GM21825 (cell line): ENCODE measurements at regions not wholly inside any gene's neighbourhood (a gene's known extent, or its start where the extent isn't known, plus 50 kb on each side); places are given as distances from the start of the nearest gene placed in this dataset.

Experiments
- ATAC-seq: cut with Tn5 transposase; IDR thresholded peaks from one replicate; pipeline ENCODE4 v1.9.1; 2021; ENCODE audit warnings: mild to moderate bottlenecking, moderate library complexity; ENCODE audit not compliant: unreplicated experiment

DNA sequence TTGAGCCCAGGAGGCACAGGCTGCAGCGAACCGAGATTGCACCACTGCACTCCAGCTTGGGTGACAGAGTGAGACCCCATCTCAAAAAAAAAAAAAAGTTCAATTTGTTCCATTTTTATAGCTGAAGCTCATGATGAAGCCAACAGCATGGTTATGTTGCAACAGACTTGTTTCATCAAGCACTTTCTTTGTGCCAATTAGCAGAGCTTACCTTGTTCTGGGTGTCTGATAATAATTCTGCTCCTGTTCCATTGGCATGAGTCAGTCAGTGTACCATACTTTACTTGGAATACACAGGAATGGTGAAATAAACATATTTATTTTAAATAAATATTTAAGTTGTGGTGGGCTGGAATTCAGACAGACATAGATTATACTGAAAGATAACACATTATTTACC, 100.8 kb upstream of the DAAM1 start:
- no peak for ATAC-seq

GRCh38 chr14:59090572-59090971, 97.9 kb upstream of the DAAM1 start:
- ATAC-seq = no peak

GRCh38 chr14:59091404-59091803, 97.1 kb upstream of the DAAM1 start:
- no peak for ATAC-seq

DNA sequence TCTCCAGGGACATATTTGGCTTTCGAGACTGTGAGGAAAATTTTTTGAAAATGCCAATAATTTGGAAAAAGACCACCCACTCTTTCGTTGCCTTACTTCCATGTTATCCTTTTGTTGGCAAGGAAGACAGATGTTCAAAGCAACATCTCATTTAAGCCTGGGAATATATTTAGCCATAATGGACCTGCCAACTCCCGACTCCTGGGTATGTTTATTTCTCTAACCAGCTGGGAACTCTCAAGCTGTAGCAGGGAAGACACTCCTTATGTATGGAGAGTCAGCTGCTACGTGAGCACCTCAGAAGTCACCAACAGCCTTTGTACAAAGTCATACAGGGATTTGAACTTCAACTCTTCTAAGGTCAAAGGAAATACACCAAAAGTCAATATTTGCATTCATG, 96.5 kb upstream of the DAAM1 start:
- ATAC-seq = no peak

DNA sequence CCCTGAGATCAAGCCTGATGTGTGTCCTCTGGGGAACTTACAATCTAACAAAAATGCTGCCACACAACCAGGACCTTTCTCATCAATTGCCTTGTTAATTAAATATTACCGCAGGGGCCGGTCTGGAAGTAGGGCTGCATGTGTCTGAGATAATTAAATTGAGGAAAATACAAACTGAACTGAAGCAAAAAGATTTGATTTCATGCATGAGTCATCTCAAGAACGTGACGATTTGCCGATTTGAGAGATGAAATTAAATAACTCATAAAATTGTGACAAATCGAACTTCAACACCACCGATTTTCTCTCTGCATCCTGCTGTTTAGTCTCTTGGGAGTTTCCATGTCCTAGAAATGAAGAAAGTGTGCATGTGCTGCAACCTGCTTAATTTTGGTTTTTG, 94.6 kb upstream of the DAAM1 start:
- ATAC-seq = no peak

GRCh38 chr14:59096303-59096702, 92.2 kb upstream of the DAAM1 start:
- no peak for ATAC-seq

DNA sequence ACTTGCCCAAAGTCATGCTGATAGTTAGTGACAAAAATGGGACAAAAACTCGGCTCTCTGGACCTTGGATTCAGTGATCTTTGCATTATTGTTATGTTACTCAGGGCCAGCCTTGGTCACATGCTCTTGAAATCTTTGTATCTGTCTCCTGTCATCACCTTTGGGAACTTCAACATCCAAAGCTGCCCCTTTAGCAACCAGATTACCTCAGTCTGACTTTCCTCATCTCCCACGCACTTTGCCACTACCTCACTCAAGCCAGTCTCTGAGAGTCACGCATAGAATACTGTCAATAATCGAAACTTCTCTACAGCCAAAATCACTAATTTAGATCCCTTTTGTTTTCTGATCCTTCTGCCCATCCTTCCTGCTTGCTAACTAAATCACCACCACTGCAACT, 90.8 kb upstream of the DAAM1 start:
- ATAC-seq = no peak

DNA sequence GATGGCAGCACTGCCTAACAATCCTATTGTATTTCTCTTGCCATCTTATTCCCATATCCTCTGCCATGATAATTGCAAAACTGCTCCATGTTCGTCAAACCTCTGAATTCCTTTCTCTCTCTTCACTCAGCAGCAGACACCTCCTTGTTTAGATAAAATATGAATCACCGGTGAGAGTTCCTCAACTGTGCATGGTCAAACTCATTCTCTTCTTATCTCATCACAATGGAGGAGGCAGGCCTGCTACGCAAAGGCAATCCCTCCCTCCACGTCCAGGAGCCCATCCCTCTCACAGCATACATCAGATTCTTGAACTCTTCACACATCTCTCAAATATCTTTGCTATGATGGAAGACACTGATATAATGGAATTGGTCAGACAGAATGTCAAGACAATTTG, 90.1 kb upstream of the DAAM1 start:
- no peak for ATAC-seq

GRCh38 chr14:59100205-59100604, 88.3 kb upstream of the DAAM1 start:
- ATAC-seq = no peak

DNA sequence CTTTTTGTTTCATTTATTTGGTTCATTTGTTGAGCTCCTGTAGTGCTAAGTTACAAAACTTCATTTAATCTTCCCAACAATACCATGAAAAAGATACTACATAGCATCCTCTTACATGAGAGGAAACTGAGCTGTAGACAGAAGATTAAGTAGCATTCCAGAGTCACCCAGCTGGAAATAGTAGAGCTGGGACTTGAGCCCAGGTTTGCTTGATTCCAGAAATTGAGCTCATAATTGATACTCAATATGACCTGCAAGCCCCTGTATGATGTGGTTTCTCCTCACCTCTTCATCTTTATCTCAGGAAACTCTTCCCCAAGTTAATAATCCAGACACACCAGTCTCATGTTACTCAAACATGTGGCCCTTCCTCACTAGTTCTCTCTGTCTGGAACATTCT, 87.0 kb upstream of the DAAM1 start:
- no peak for ATAC-seq

DNA sequence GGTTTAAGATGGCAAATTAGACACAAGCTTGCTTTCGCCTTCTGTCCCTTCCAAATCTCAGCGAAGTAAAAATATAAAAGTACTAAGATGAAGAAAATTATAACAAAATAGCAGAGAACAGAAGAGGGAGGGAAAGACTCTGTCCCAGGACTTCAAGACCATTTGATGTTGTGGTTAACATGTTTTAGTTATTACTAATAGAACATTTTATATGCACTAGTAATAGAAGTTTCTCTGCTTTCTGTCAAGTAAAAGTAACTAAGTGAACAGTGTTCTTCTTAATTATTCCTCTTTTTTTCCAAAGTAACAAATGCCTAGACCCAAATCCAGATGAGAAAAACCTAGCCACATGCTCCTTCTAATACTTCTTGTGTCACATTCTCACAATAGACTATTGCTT, 85.1 kb upstream of the DAAM1 start:
- ATAC-seq = no peak

DNA sequence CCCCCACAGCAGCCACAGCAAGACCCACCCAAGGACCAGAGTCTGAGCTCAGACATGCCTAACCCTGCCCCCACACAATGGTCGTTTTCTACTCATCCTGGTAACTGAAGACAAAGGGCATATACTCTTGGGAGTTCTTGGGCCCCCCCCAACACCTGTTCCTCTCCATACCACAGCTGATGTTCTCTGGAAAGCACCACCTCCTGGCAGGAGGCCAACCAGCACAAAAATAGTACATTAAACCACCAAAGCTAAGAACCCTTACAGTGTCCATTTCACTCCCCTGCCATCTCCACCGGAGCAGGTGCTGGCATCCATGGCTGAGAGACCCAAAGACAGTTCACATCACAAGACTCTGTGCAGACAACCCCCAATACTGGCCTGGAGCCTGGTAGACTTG, 80.6 kb upstream of the DAAM1 start:
- ATAC-seq = no peak

DNA sequence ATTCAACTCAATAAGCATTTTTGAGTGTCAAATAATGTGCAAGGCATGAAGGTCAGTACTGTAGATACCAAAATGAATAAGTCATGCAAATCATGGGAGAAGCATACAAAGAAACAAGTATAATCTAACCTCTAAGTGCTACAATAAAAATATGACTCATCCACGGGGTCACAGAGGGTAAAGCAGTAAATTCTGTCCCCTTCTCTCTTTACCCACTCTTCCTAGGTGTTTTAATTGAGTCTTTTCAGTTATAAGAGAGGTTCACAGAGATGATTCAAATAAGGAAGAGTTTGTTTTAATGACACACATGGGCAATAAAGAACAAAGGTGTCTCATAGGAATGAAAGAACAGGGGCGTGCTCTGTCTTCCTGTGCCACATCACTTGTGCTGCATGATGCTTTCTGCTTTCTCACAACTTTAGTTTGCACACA, 71.5 kb upstream of the DAAM1 start:
- ATAC-seq = peak; percentile 57

GRCh38 chr14:59117754-59118528, 70.5 kb upstream of the DAAM1 start:
- ATAC-seq = no peak

DNA sequence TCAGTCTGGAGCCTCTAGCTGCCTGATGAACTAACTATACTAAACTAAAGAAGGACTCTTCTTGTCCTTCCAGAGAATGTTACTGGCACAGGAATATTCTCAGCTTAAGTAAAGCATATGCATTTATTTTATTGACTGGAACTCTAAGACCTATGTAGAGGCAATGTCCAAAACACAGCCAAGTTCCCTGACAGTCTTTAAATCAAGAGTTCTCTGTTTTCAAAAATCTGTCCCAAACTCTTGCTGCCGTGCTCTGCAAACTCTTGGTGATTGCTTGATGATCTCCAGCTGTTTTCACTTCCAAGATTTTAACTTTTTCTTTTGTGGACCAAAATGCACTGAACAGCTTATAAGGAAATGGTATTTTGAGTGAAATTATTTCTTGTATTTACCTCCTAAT, 67.5 kb upstream of the DAAM1 start:
- ATAC-seq = no peak

GRCh38 chr14:59123531-59123930, 64.9 kb upstream of the DAAM1 start:
- ATAC-seq = no peak

DNA sequence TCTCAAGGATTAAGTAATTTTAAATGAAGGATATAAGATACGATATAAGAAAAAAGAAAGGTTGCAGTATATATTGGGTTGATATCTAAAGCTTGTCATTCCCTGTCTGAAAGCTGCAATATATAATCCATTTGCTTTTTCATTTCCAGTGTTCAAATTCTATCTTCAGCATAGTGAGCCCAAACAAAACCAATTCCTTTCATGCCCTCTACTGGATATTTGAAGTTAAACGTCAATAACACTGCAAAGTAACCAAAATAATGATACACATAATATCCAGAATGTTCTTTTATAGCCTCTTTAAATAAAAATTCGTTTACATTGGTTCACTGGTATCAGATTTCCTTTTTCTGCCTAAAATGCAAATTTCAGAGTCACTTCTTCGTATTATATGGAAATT, 64.5 kb upstream of the DAAM1 start:
- no peak for ATAC-seq

DNA sequence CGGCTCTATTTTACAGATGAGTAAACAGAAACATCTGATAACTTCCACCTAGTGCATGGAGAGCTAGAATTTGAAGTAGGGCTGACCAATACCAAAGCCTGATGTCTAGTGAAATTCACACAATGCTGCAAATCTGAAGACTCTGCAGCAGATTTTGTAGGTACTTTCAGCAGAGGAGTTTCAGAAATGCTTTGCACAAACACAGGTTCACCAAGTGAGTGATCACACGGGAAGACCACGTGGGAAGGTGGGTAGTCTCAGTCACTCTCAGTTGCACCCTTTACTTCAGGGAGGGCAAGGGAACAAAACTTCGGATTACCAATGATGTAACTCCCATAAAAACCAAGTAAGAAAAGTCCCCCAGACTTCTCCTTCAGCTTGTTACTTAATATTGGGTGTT, 63.3 kb upstream of the DAAM1 start:
- ATAC-seq = no peak

DNA sequence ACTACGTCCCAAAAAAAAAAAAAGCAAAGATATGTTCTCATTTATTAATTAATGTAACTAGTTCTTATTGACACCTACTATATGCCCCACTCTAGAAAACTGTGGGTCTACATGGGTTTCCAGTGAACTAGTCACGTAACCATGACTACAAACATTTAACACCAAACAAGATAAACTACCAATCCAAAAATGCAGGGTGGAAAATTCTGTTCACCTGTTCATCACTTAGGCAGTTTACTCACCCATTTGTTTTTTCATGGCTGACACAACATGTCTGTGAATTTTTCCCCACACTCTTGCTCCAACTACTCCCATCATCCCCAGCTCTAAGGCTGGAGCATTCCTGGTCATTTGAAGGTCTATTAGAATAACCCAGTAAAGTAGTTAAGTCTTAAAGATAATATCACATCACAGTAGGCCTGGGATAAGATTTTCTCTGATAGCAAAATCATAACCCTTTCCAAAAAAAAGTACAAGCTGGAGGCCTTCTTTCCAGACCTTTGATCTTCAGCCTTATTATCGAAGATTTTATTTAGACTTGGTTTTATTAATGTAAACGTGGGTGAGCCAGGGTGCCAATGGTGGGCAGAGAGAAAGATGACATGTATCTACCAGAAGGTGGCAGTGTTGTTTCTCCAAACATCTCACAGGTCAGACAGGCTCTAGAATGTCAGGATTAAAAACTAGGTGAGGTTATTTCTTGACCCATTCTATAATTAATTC, 61.6 kb upstream of the DAAM1 start:
- peak; percentile 61 for ATAC-seq

GRCh38 chr14:59127437-59127732, 61.1 kb upstream of the DAAM1 start:
- ATAC-seq = no peak

- no peak for ATAC-seq
Measured at GRCh38 chr14:59130462-59130861, 58.0 kb upstream of the DAAM1 start.

GRCh38 chr14:59131938-59132795, 56.3 kb upstream of the DAAM1 start:
- ATAC-seq = no peak
